ENCODE measurements at regions not wholly inside any gene's neighbourhood (a gene's known extent, or its start where the extent isn't known, plus 50 kb on each side); places are given as distances from the start of the nearest gene placed in this dataset.

DNA sequence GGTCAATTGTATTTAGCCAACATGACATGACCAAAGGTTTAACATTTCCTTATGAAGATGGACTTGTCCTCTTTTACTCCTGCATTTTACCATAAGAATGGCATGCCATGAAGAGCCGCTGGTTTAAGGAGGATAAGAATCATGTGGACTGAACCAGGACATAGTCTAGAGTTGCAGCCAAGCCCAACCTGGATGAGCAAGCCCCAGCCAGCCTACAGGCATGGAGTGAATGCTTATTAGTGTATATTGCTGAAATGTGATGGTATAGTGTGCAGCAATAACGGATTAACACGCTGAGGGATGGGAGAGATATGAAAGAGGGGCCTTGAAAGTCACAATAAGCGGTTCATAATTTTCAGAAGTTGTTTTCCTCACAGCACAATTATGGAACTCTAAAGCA lies 523.2 kb downstream of the NTRK2 start:
- no peak overlapping the region for H3K9ac ChIP-seq (ENCODE audit: low read depth, low read length)
- no peak overlapping the region for H3K14ac ChIP-seq (replicated peaks; ENCODE audit: low read depth, low read length)
- in situ Hi-C loops (cut with MboI; ENCODE audit: low sequenced_read_pairs) (no loop called here), dilution Hi-C loops (cut with HindIII; ENCODE audit: low sequenced_read_pairs, unreplicated experiment) (no loop called here), intact Hi-C loops (cut with micrococcal nuclease) (no loop called here)
- no peak overlapping the region for H3K27ac ChIP-seq (ENCODE audit: insufficient read depth, low read length)
- H2AFZ ChIP-seq (replicated peaks; ENCODE audit: low read length, poor library complexity): no peak overlapping the region
- no peak overlapping the region for H3K4me3 ChIP-seq (ENCODE audit: insufficient read depth, low read depth, low read length)
- no peaks in the 10 kb centered on the region for H3K36me3 ChIP-seq (ENCODE audit: control insufficient read depth, insufficient read depth, low read length)
- no TSS peak for BruUV-seq (replicated peaks)
- H4K20me1 ChIP-seq (ENCODE audit: insufficient read depth, low read length): no peaks in the 10 kb centered on the region
- no CpG with 5 or more reads among the region's 4 CpGs for WGBS, 2 experiments (ENCODE audit: extremely low coverage in 2 of 2, insufficient read length in 1 of 2)
- no peaks in the 10 kb centered on the region for H3K4me1 ChIP-seq (ENCODE audit: control insufficient read depth, insufficient read depth, low read length)
- no peak overlapping the region for H2AK9ac ChIP-seq (replicated peaks; ENCODE audit: low read depth, low read length, poor library complexity)
- no peak overlapping the region for H3K4me2 ChIP-seq (ENCODE audit: low read depth, low read length)
- H4K8ac ChIP-seq (ENCODE audit: low read depth in 2 of 2, low read length in 2 of 2): no peak overlapping the region
- POLR2A ChIA-PET (ENCODE audit: unreplicated experiment): no interaction called here
- H3K79me1 ChIP-seq (ENCODE audit: low read depth in 1 of 2, low read length in 2 of 2): no peaks in the 10 kb centered on the region
- no peak overlapping the region for H3K23ac ChIP-seq (ENCODE audit: low read depth, low read length)
- H2BK5ac ChIP-seq (ENCODE audit: low read depth, low read length, poor library complexity, severe bottlenecking): no peak overlapping the region
- no peak overlapping the region for H2BK20ac ChIP-seq (ENCODE audit: low read depth, low read length)
- H4K91ac ChIP-seq (ENCODE audit: insufficient read depth, low read depth, low read length): no peak overlapping the region
- ATAC-seq (ENCODE audit: low read depth): no peak
- TF ChIP-seq, protein P1, sequence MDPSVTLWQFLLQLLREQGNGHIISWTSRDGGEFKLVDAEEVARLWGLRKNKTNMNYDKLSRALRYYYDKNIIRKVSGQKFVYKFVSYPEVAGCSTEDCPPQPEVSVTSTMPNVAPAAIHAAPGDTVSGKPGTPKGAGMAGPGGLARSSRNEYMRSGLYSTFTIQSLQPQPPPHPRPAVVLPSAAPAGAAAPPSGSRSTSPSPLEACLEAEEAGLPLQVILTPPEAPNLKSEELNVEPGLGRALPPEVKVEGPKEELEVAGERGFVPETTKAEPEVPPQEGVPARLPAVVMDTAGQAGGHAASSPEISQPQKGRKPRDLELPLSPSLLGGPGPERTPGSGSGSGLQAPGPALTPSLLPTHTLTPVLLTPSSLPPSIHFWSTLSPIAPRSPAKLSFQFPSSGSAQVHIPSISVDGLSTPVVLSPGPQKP (IDR thresholded peaks at IDR 0.05; ENCODE audit: borderline replicate concordance, low read depth, low read length): no peak
- no peak for TF ChIP-seq RCOR1 (IDR thresholded peaks at IDR 0.05; ENCODE audit: insufficient replicate concordance, low read length)
- no peak for TF ChIP-seq RFX5 (IDR thresholded peaks at IDR 0.05; ENCODE audit: low read depth, low read length)
- no peak for TF ChIP-seq CHD1 (IDR thresholded peaks at IDR 0.05; ENCODE audit: low read depth, low read length)
- no peak for TF ChIP-seq NFE2L2 (IDR thresholded peaks at IDR 0.05; ENCODE audit: low read depth, low read length)
- TF ChIP-seq POLR2A (IDR thresholded peaks at IDR 0.05; ENCODE audit: low read depth, low read length): no peak
- TF ChIP-seq MAFK (IDR thresholded peaks at IDR 0.05; ENCODE audit: low read depth, low read length): no peak
- TF ChIP-seq CEBPB (IDR thresholded peaks at IDR 0.05; ENCODE audit: low read depth, low read length): no peak
- TF ChIP-seq SMC3 (IDR thresholded peaks at IDR 0.05; ENCODE audit: low read depth, low read length): no peak
- TF ChIP-seq, protein P2, sequence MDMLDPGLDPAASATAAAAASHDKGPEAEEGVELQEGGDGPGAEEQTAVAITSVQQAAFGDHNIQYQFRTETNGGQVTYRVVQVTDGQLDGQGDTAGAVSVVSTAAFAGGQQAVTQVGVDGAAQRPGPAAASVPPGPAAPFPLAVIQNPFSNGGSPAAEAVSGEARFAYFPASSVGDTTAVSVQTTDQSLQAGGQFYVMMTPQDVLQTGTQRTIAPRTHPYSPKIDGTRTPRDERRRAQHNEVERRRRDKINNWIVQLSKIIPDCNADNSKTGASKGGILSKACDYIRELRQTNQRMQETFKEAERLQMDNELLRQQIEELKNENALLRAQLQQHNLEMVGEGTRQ (IDR thresholded peaks at IDR 0.05; ENCODE audit: low read depth, low read length): no peak
- no peak overlapping the region for H3K56ac ChIP-seq (ENCODE audit: extremely low read depth, insufficient read depth, low read length)
- DNase-seq: no peak
- no peak overlapping the region for H2BK15ac ChIP-seq (ENCODE audit: low read depth, low read length)
- no peak overlapping the region for H4K5ac ChIP-seq (ENCODE audit: low read depth, low read length)
- H3K9me1 ChIP-seq (ENCODE audit: insufficient read depth, low read length): no peaks in the 10 kb centered on the region
- no peak overlapping the region for H2BK120ac ChIP-seq (ENCODE audit: low read depth, low read length)
- no peak overlapping the region for H3K18ac ChIP-seq (ENCODE audit: low read depth, low read length)
- no peaks in the 10 kb centered on the region for H3K27me3 ChIP-seq (ENCODE audit: control insufficient read depth, insufficient read depth, low read length)
- CTCF ChIA-PET: no interaction called here
- no peak overlapping the region for H2AK5ac ChIP-seq (ENCODE audit: low read depth, low read length)
- H3K9me3 ChIP-seq (ENCODE audit: control insufficient read depth, insufficient read depth, low read length): peaks cover 21% of the 10 kb centered on the region
- no peak overlapping the region for H3K4ac ChIP-seq (ENCODE audit: low read depth, low read length)
